Pancreas (tissue), 10 donors: ENCODE measurements at regions not wholly inside any gene's neighbourhood (a gene's known extent, or its start where the extent isn't known, plus 50 kb on each side); places are given as distances from the start of the nearest gene placed in this dataset.
A peak's percentile ranks its signal among the peaks of the same experiment; 100 is the strongest.

Experiments used
- ATAC-seq, 4 donors: fragments of 200-7000 bp; cut with Tn5 transposase; one replicate each; pipeline versions ENCODE4 v1.8.0 to v1.9.1; 2020; ENCODE audit warnings: mild to moderate bottlenecking in 4 of 4, moderate library complexity in 4 of 4
- DNase-seq, 6 donors: peaks; one replicate each; pipeline ENCODE4 v3.0.0-alpha.2; 2020
- FAIRE-seq: peaks from 2 replicates; lab custom pipeline; 2012; peaks lifted over from hg19 to GRCh38; lab: Jason Lieb, UNC
- H3K27ac ChIP-seq, 4 donors: fragments of 200-600 bp; sonication (generic); 1 replicate in 3 of 4; 2 replicates in 1 of 4; pipeline versions ENCODE4 v1.5.0 to v1.8.0; 2020
- H3K27me3 ChIP-seq, 4 donors: fragments of 200-600 bp; one replicate each; pipeline ENCODE4 v1.8.0; 2021
- H3K36me3 ChIP-seq, 3 donors: fragments of 200-600 bp; sonication (generic) in 1 of 3; one replicate each; pipeline versions ENCODE4 v1.5.0 to v1.8.0; 2020 to 2021
- H3K4me1 ChIP-seq, 3 donors: fragments of 200-600 bp; one replicate each; pipeline ENCODE4 v1.8.0; 2021
- H3K4me3 ChIP-seq, 4 donors: fragments of 200-600 bp; sonication (generic) in 2 of 4; one replicate each; pipeline versions ENCODE4 v1.5.0 to v1.8.0; 2020 to 2021
- H3K9me3 ChIP-seq, 4 donors: fragments of 200-600 bp; one replicate each; pipeline ENCODE4 v1.8.0; 2021
- WGBS, 2 donors: extraction: QIAGEN DNeasy Blood & Tissue Kit; methylation state at CpG; one replicate each; pipeline ENCODE4 v1.1.7; 2013; 5-methylcytosine and 5-hydroxymethylcytosine counted together
- intact Hi-C, 3 donors: fragments of 100-400 bp; cut with DNase I; formaldehyde crosslinking; loops; one replicate each; pipeline versions ENCODE4 v1.11.1 to v1.14.2; 2022
- TF ChIP-seq, protein P1 (sequence below), 4 donors: fragments of 200-600 bp; sonication (generic) in 3 of 4; IDR thresholded peaks; one replicate each; pipeline versions ENCODE4 v1.5.0 to v1.8.0; 2021; ENCODE audit warnings: antibody characterized with exemption in 4 of 4
- donor health status: healthy with polysubstance abuse.
- donor health status: DM: no; HTN: no; CAD: no; lungs with moderate emphysema.
- donor health status: DM: no; HTN: no; CAD: no.
- donor health status: control.
- donor health status: control.
- donor health status: Bipolar disorder and iron deficiency.
- donor health status: DM: yes; HTN: yes; CAD: no.
- donor health status: DM: no; HTN: no; CAD: no.
- donor health status: DM: no; HTN: no; CAD: no.
- donor health status: DM: yes; HTN: yes; CAD: no.

- DNase-seq (peak in 1 of 6 donors; percentile 46), ATAC-seq (no peak), FAIRE-seq (no peak)
- no peaks in the 10 kb centered on the region for H3K27me3 ChIP-seq
- TF ChIP-seq, protein P1, sequence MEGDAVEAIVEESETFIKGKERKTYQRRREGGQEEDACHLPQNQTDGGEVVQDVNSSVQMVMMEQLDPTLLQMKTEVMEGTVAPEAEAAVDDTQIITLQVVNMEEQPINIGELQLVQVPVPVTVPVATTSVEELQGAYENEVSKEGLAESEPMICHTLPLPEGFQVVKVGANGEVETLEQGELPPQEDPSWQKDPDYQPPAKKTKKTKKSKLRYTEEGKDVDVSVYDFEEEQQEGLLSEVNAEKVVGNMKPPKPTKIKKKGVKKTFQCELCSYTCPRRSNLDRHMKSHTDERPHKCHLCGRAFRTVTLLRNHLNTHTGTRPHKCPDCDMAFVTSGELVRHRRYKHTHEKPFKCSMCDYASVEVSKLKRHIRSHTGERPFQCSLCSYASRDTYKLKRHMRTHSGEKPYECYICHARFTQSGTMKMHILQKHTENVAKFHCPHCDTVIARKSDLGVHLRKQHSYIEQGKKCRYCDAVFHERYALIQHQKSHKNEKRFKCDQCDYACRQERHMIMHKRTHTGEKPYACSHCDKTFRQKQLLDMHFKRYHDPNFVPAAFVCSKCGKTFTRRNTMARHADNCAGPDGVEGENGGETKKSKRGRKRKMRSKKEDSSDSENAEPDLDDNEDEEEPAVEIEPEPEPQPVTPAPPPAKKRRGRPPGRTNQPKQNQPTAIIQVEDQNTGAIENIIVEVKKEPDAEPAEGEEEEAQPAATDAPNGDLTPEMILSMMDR (IDR thresholded peaks at IDR 0.05) = no peak
- intact Hi-C loops = no loop called here
- no peaks in the 10 kb centered on the region for H3K36me3 ChIP-seq
- WGBS, 2 donors = 82 to 89% methylated on average over 8 to 9 of the region's 9 CpGs
- H3K4me1 ChIP-seq = no peaks in the 10 kb centered on the region
- H3K9me3 ChIP-seq = no peaks in the 10 kb centered on the region
- H3K27ac ChIP-seq = no peak overlapping the region
- no peak overlapping the region for H3K4me3 ChIP-seq
These were observed 131.7 kb upstream of the FAM20C start for GRCh38 chr7:60706-61105.

DNA sequence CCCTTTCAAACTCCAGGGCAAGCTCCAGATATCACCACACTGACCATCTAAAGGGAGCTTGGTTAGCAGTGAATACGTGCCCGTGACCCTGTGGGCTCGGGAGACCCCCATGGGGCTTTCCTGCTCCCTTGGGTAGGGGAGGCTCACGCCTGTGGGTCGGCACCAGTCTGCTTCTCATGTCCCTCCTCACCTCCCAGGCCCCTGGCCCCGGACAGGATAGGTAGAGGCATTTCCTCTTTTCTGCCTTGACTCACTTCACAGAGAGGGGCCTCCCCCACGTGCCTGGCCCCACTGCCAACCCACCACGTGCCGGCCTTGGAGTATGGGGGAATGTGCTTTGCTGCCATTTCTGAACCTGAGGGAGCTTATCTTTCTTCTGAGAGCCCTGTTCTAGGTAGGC, 131.3 kb upstream of the FAM20C start:
- DNase-seq = peak in 1 of 6 donors; percentile 52
- no peaks in the 10 kb centered on the region for H3K36me3 ChIP-seq
- intact Hi-C loops = no loop called here
- no peaks in the 10 kb centered on the region for H3K9me3 ChIP-seq
- no peaks in the 10 kb centered on the region for H3K27me3 ChIP-seq
- WGBS, 2 donors = 76 to 85% methylated on average over 9 of the region's 9 CpGs
- no peak for FAIRE-seq
- no peak overlapping the region for H3K4me3 ChIP-seq
- H3K27ac ChIP-seq = no peak overlapping the region
- no peak for ATAC-seq
- TF ChIP-seq, protein P1 (IDR thresholded peaks at IDR 0.05) = no peak
- no peaks in the 10 kb centered on the region for H3K4me1 ChIP-seq

DNA sequence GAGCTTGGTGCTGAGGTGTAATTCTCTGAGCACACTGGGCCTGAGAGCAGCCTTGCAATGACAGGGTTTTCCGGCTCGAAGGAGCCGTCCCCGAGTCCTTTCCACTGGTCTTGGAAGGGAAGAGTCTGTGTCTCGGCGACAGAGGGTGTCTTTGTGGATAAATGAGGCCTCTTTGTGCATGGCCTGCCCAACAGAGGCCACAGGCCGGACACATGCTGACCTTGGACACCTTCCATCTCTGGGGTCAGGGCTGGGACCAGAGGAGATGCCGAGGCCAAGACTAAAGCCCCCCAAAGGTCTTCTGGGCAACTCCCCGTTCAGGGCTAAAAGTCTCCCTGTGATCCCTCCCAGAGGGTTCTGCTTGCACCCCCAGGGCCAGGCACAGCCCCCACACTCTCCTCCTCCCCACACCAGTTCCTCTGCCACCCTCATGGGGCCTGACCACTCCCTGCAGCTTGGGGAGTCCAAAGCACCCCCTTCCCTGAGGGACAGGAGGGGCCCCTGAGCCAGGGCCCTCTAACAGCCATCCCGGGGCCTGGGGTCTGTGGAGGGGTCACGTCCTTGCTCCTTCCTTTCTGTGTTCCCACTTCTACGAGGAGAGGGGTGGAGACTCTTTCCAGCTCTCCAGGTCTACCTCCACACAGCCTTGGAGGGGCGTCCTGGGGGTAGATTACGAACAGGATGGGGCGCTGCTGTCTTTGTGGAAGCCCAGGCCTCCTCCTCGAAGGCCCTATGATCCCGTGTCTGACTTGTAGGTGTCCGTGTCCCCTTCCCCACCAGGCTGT, 130.6 kb upstream of the FAM20C start:
- H3K27me3 ChIP-seq = no peaks in the 10 kb centered on the region
- FAIRE-seq = no peak
- H3K4me3 ChIP-seq = no peak overlapping the region
- no peak overlapping the region for H3K27ac ChIP-seq
- H3K9me3 ChIP-seq = no peaks in the 10 kb centered on the region
- H3K4me1 ChIP-seq = no peaks in the 10 kb centered on the region
- TF ChIP-seq, protein P1 (IDR thresholded peaks at IDR 0.05) = no peak
- 82 to 90% methylated on average over 18 of the region's 18 CpGs for WGBS, 2 donors
- peak in 2 of 6 donors; percentile 7 to 40 for DNase-seq
- no peak for ATAC-seq
- intact Hi-C loops = no loop called here
- H3K36me3 ChIP-seq = no peaks in the 10 kb centered on the region

- ATAC-seq (no peak), DNase-seq (peak in 2 of 6 donors; percentile 14 to 45), FAIRE-seq (no peak)
- Histone ChIP-seq H3K9me3 (no peaks in the 10 kb centered on the region), H3K27ac (no peak overlapping the region), H3K4me1 (no peaks in the 10 kb centered on the region), H3K27me3 (no peaks in the 10 kb centered on the region), H3K36me3 (no peaks in the 10 kb centered on the region), H3K4me3 (no peak overlapping the region)
- TF ChIP-seq, protein P1 (IDR thresholded peaks at IDR 0.05) = no peak
- intact Hi-C loops = no loop called here
- 87 to 91% methylated on average over 26 of the region's 26 CpGs for WGBS, 2 donors
These were observed 129.8 kb upstream of the FAM20C start for GRCh38 chr7:62361-63116.
